ENCODE measurements at regions not wholly inside any gene's neighbourhood (a gene's known extent, or its start where the extent isn't known, plus 50 kb on each side); places are given as distances from the start of the nearest gene placed in this dataset.

- TF ChIP-seq ZBTB33 (IDR thresholded peaks at IDR 0.05; ENCODE audit: extremely low read depth, insufficient replicate concordance, low read length) = no peak
- no peak for TF ChIP-seq JUND (IDR thresholded peaks at IDR 0.05)
- TF ChIP-seq CTCF (IDR thresholded peaks at IDR 0.05 in 2 of 3, conservative IDR thresholded peaks at IDR 0.05 in 1 of 3; ENCODE audit: borderline replicate concordance in 1 of 3, insufficient read depth in 1 of 3, low read depth in 2 of 3, low read length in 2 of 3) = no peak
Measured at GRCh38 chr10:78656417-78657162, 412.2 kb upstream of the ZMIZ1 start (continued).

GRCh38 chr10:78657163-78657861, 411.5 kb upstream of the ZMIZ1 start:
- peak; percentile 99 for ATAC-seq
- H3K36me3 ChIP-seq (ENCODE audit: control insufficient read depth in 1 of 2, insufficient read depth in 2 of 2, low read length in 2 of 2) = no peaks in the 10 kb centered on the region
- BruUV-seq (replicated peaks) = no TSS peak
- POLR2A ChIA-PET = no interaction called here
- H3K4me1 ChIP-seq (ENCODE audit: control insufficient read depth in 1 of 2, insufficient read depth in 2 of 2, low read length in 2 of 2) = no peaks in the 10 kb centered on the region
- H3K27ac ChIP-seq (ENCODE audit: low read depth, low read length) = no peak overlapping the region
- H4K20me1 ChIP-seq (ENCODE audit: insufficient read depth) = no peaks in the 10 kb centered on the region
- H3K79me2 ChIP-seq (ENCODE audit: insufficient read depth, low read length) = no peaks in the 10 kb centered on the region
- H3K9ac ChIP-seq (ENCODE audit: low read length) = no peak overlapping the region
- H3K27me3 ChIP-seq (ENCODE audit: insufficient read depth, low read length) = peaks cover 27% of the 10 kb centered on the region; the same call in 1 of the 2 replicates
- RAD21 ChIA-PET (ENCODE audit: low non-redundant PET in 1 of 2, low total read pairs in 2 of 2, uncharacterized antibody in 2 of 2, unreplicated experiment in 2 of 2) = interaction anchor here in 1 of 2 experiments (1.1 kb wide), 1 partner anchor 538 kb away, joined by 3 read pairs; no protein-coding TSS in a partner anchor
- H3K9me2 ChIP-seq (ENCODE audit: insufficient read depth) = no peaks in the 10 kb centered on the region
- no peak overlapping the region for H3K4me2 ChIP-seq (ENCODE audit: low read length)
- intact Hi-C loops (cut with micrococcal nuclease) = loop anchor here (1.0 to 10.0 kb wide), 5 partner anchors 233 to 610 kb away; no protein-coding TSS in a partner anchor
- DNase-seq (ENCODE audit: low read depth, low spot score) = peak; percentile 43
- no peaks in the 10 kb centered on the region for H3K9me3 ChIP-seq (ENCODE audit: control insufficient read depth in 1 of 2, insufficient read depth in 1 of 2, low read depth in 1 of 2, low read length in 2 of 2)
- CTCF ChIA-PET = interaction anchor here (0.6 to 1.6 kb wide), 17 partner anchors 12 to 611 kb away, joined by 3 to 8 read pairs (median 4); no protein-coding TSS in a partner anchor
- TF ChIP-seq EGR1 (IDR thresholded peaks at IDR 0.05; ENCODE audit: low read depth) = no peak
- peak; percentile 55 to 92 (median 74); a peak in 5 of 6 replicates for TF ChIP-seq CTCF (IDR thresholded peaks at IDR 0.05 in 2 of 3, conservative IDR thresholded peaks at IDR 0.05 in 1 of 3; ENCODE audit: borderline replicate concordance in 1 of 3, insufficient read depth in 1 of 3, low read depth in 2 of 3, low read length in 2 of 3)
- peak; percentile 79 for TF ChIP-seq RAD21 (IDR thresholded peaks at IDR 0.05; ENCODE audit: low read depth)
- H3K4me3 ChIP-seq (replicated peaks in 1 of 2; ENCODE audit: low read depth in 1 of 2, low read length in 2 of 2) = no peak overlapping the region
- no peak overlapping the region for H2AFZ ChIP-seq (ENCODE audit: low read depth, low read length, poor library complexity, severe bottlenecking)

Data from HCT116 (cell line).